B cell (primary cell): ENCODE measurements at regions not wholly inside any gene's neighbourhood (a gene's known extent, or its start where the extent isn't known, plus 50 kb on each side); places are given as distances from the start of the nearest gene placed in this dataset.

ENCODE experiments used
- EZH2 ChIP-seq: IDR thresholded peaks from 2 replicates; pipeline ENCODE4 v1.6.1; 2012; ENCODE audit warnings: borderline replicate concordance, low read depth, mild to moderate bottlenecking, moderate library complexity, low read length; ENCODE audit not compliant: insufficient read depth, poor library complexity, severe bottlenecking
- TF ChIP-seq, protein P1 (sequence below): fragments of 200-600 bp; IDR thresholded peaks from one replicate; pipeline ENCODE4 v1.8.0; 2022; ENCODE audit warnings: antibody characterized with exemption, mild to moderate bottlenecking

GRCh38 chr3:115438799-115439198 is 184.5 kb upstream of the GAP43 start:
- TF ChIP-seq, protein P1, sequence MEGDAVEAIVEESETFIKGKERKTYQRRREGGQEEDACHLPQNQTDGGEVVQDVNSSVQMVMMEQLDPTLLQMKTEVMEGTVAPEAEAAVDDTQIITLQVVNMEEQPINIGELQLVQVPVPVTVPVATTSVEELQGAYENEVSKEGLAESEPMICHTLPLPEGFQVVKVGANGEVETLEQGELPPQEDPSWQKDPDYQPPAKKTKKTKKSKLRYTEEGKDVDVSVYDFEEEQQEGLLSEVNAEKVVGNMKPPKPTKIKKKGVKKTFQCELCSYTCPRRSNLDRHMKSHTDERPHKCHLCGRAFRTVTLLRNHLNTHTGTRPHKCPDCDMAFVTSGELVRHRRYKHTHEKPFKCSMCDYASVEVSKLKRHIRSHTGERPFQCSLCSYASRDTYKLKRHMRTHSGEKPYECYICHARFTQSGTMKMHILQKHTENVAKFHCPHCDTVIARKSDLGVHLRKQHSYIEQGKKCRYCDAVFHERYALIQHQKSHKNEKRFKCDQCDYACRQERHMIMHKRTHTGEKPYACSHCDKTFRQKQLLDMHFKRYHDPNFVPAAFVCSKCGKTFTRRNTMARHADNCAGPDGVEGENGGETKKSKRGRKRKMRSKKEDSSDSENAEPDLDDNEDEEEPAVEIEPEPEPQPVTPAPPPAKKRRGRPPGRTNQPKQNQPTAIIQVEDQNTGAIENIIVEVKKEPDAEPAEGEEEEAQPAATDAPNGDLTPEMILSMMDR = no peak
- TF ChIP-seq EZH2 = no peak
